ENCODE measurements at regions not wholly inside any gene's neighbourhood (a gene's known extent, or its start where the extent isn't known, plus 50 kb on each side); places are given as distances from the start of the nearest gene placed in this dataset.
"Not testable (repeated sequence)": the region's sequence is repeated elsewhere in the genome, so short reads cannot be mapped to it uniquely, and the experiment has no call there.

DNA sequence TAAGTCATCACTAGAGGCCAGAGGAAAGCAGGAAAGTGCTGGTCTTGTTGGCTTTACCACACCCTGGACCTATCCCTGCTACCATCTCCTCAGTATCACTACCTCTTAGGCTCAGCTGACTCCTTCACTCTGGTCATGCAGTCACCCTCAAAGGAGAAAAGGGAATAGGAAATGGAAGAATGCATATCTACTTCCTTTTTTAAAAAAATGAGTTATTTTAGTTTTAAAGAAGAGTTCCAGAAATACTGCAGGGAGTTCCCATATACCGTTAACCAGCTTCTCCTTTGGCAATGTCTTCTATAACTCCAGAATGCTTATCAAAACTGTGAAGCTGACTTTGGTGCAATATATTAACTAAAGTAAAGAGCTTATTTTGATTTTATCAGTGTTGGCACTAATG lies 688.6 kb downstream of the DIPK2A start:
- DNase-seq = no peak

DNA sequence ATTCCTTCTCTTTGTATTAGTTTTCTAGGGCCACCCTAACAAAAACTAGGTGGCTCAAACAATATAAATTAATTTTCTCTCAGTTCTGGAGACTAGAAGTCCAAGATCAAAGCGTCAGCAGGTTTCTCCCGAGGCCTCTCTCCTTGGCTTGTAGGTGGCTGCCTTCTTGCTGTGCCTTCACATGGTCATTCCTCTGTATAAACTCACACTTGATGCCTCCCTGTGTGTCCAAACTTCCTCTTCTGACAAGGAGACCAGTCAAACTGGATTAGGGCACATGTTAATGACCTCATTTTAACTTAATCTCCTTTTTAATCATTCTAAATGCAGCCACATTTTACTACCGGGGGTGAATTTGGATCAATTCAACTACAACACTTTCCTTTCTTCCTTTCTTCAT lies 691.1 kb downstream of the DIPK2A start:
- DNase-seq = no peak

DNA sequence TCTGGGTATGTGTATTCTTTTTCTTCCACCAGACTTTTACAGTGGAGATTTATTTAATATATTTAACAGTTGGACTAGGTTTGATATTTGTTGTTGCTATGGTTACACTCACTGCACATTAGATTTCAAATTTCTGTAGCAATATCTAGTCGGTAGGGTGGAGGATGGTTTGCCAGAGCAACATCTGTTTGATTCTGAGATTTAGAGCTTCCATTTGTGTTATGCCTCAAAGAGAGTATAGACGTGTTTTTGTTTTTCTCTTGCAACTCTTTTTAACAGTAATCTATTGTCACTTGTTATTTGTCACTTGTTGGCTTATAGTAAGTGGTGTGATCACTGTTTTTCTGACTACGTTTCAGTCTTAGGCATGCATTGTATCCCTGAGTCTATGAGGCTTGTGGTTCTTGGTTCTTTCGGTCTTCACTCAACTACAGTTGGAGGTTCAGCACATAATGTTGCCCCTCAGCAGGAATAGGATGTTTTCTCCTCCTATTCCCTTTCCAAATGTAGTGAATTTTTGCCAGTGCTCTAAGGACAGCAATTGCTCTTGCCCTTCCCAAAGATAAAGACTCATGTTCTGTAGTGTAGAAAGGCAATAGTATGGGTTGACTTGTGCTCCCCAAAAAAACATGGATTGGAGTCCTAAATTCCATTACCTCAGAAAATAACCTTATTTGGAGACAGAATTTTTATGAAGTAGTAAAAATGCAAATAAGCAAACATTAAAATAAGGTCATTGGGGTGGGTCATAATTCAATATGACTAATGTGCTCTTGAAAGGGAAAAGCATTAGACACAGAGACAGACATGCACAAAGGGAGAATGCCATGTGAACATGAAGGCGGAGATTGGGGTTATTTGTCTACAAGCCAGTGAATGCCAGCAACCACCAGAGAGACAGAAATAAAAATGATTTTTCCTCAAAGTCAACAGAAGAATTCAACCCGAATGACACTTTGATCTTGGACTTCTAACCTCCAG lies 692.1 kb downstream of the DIPK2A start:
- DNase-seq = no peak

DNA sequence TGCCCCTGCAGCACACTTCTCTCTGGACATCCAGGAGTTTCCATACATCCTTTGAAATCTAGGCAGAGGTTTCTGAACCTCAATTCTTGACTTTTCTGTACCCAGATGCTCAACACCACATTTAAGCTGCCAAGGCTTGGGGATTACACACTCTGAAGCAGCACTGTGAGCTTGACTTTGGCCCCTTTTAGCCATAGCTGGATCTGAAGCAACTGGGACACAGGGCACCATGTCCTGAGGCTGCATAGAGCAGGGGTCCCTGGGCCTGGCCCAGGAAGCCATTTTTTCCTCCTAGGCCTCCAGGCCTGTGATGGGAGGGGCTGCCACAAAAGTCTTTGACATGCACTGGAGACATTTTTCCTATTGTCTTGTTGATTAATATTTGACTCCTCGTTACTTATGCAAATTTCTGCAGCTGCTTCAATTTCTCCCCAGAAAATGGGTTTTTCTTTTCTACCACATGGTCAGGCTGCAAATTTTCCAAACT lies 694.0 kb downstream of the DIPK2A start:
- no peak for DNase-seq

DNA sequence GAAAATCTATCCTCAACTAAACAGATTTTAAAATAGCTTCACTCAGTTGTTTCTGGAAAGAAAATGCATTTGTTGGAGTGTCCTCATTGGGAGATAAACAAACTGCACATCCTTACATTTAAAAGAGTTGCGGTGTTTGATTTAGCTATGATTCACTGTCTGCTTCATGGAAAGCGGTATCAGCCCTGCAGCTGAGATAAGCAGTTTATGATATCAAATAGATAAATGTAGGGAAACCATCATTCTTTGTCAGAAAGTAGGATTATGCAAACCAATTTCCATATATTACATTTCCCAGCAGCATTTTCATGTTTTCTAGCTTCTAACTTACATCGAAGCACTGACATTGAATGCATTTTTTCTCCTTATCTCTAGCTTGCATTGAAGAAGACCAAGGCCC lies 698.9 kb downstream of the DIPK2A start:
- DNase-seq = no peak

DNA sequence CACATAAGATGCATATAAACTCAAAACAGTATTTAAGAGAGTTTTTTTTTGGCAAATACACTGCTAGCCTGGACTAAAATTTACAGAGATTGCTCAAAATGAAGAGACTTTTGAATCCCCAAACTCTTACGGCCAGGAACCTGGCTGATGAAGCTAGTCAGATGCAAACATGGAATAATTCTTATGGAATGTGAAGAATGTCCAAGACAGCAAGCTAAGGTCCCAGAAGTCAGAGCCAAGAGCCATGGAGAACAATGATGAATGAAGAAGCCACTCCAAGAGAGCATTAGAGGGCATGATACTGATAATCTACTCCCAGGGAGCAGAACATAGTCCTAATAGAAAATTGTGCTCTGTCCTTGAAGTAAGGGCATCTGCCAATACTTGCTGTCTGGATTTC lies 705.5 kb downstream of the DIPK2A start:
- DNase-seq = no peak

DNA sequence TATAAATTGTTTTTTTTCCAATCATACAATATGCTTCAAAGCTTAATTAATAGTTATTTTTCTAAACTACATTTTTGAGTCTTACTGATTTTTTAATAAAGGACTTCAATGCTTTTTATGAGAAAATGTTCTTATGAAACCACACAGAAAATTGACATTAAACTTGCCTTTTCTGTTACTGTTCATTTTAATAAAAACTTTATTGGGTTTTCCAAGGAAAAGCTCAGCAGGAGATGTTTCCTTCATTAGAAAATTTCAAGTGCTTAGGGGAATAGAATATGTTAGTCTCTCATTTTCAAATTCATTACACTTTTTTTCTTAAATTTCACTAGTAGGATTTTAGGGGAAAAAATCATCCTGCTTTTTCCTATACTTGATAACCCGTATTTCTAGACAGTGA lies 711.4 kb downstream of the DIPK2A start:
- no peak for DNase-seq

DNA sequence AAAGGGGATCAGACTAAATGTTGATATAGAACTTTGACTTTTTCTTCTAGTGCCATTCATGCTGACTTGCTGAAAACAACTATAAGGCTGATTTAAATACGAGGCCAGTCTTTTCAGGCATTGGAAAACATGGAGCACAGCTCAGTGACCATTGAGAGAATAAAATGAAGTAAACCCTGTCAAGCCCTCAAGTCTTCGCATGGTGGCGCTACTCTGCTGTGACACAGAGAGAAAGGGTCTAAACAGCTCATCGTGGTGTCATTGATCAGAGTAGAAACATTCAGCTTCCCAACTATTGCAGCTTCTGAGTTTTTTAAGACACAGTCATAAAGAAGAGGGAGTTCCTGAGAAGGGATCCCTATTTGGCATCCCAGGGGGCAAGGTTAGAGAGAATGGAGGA lies 716.2 kb downstream of the DIPK2A start:
- no peak for DNase-seq

DNA sequence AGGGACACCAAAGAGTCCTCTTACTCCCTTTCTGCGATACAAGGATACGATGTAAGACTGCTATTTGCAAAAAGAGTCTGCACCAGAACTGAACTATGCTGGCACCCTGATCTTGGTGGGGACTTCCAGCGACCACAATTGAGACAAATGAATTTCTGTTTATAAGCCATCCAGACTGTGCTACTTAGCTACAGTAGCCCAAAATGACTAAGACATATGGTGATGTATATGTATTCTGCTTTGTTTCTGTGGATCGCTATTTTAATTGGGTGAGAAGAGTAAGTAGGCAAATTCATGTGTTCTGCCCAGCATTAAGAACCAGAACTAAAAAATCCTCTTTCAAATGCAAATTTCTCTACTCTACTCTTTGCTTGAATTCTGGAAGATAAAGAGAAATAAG lies 720.9 kb downstream of the DIPK2A start:
- DNase-seq = no peak

DNA sequence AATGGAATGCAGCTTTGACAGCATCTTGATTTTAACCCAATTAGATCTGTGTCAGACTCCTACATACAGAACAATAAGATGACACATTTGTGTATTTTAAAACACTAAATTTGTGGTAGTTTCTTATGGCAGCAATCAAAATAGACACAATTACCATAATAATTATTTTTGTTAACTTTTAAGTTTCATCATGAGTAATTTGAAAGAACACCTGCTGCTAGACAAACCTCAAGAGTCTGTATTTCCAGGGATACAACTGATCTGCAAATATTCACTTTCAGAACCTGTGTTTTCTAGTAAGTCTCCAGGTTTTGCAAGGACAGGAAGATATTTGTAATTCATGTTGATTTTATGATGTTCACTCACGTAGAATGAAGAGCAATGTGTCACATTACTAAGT lies 736.8 kb downstream of the DIPK2A start:
- no peak for DNase-seq

DNA sequence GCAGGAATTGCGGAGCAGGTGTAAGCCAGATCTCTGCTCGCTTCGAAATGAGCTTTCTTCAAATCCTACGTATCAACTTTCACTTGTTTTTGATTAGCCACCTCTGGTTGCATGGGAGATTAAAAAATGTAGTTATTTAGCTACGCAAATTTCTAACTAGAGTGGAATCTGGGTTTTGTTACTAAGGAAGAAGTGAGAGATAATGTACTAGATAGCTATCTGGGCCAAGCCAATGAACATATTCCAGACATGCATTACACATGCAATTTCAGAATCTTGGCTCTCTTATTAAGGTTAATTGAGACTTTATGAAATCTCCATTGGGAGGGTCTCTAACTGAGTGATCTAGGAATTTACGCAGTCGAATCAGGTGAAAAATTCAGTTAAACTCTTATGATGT lies 765.7 kb downstream of the DIPK2A start:
- no peak for DNase-seq

DNA sequence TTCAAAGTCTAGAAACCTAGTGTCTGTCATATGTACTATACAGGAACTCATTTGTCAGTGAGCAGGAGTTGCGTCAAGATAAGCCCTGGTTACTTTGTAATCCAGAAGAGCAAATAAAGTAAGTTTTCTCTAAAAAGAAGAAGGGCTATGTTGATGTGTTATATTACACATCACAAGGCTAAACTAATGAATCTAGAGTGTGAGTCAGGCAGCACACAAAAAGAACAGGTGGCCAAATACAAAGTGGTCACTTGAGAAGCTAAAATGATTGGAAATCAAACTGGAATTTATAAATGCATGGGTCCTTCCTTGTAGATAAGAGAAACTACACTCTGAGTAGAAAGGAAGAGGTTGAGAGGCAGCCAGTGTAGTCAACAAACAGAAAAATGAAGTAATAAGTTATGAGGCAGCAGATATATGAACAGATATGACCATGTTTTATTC lies 771.6 kb downstream of the DIPK2A start:
- no peak for DNase-seq

DNA sequence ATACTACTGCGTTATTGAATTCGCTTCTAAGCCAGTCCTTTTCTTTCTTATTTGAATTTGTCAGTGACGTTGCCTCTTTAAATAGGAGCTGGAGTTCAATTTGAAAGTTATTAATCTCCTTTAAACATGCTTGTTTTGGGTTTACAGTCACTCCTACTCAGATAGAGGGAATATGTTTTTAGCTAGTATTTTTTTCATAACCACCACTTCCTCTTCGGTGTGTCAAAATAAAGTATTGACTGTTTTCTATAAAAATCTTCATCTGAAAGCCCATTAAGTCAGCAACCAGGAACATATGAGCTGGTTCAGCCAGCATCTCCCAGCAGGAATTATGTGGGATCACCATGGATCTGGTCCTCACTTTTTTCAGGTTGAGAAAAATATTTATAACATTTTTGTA lies 772.9 kb downstream of the DIPK2A start:
- DNase-seq = no peak

DNA sequence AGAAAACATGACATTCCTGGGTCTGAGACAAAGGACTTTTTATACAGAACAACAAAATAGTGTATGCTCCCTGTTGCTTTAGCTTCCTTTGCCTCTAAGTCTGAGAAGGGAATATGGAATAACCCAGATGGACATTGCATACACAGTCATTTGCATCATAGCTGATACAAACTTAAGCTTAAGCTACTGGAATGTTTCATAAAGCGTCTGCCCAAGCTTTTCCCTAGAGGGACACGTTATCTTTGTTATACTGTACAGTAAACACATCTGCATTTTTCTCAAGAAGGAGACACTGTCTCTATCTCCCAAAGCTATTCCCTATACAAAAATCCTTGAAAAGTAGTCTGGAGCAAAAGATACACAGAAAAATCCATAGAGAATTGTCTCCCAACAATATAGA lies 775.0 kb downstream of the DIPK2A start:
- DNase-seq = no peak

DNA sequence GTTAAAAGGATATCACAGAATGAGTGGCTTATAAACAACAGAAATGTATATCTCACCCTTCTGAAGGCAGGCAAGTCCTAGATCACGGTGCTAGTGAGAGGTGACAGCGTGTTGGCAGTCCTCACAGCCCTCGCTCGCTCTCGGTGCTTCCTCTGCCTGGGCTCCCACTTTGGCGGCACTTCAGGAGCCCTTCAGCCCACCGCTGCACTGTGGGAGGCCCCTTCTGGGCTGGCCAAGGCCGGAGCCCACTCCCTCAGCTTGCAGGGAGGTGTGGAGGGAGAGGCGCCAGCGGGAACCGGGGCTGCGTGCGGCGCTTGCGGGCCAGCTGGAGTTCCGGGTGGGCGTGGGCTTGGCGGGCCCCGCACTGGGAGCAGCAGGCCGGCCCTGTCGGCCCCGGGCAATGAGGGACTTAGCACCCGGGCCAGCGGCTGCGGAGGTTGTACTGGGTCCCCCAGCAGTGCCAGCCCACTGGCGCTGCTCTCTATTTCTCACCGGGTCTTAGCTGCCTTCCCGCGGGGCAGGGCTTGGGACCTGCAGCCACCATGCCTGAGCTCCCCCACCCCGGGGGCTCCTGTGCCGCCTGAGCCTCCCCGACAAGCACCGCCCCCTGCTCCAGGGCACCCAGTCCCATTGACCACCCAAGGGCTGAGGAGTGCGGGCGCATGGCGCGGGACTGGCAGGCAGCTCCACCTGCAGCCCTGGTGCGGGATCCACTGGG lies 778.1 kb downstream of the DIPK2A start:
- DNase-seq = not testable (repeated sequence)

DNA sequence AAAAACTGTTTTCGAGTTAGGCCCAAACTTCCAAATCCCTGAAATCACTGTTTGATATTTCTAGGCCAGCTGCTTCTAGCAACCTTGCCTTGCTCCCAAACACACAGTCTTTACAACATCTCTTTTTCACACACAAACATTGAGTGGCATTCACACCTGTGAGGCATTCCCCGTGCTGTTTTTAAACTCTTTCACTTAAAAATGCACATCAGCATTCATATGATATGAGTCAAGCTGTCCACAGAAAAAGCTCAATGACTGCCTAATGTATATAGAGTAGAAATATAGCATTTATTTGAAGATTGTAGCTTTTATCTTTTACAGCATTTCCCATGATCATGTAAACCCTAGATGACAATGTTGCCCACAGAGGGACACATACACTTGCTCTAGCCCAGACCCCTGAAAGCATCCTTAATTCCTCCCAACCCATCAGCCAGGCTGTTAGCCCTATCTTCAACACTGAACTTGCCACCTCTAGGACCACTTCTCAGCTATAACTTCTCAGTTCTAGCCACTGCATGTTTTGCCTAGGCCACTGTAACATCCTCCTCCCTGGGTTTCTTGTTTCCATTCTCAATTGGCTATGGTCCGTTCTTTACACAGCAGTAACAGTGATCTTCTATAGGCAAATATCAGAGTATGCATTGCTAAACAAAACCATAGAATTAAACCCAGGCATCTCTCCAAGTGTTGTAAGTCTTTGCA lies 782.6 kb downstream of the DIPK2A start:
- DNase-seq = no peak

DNA sequence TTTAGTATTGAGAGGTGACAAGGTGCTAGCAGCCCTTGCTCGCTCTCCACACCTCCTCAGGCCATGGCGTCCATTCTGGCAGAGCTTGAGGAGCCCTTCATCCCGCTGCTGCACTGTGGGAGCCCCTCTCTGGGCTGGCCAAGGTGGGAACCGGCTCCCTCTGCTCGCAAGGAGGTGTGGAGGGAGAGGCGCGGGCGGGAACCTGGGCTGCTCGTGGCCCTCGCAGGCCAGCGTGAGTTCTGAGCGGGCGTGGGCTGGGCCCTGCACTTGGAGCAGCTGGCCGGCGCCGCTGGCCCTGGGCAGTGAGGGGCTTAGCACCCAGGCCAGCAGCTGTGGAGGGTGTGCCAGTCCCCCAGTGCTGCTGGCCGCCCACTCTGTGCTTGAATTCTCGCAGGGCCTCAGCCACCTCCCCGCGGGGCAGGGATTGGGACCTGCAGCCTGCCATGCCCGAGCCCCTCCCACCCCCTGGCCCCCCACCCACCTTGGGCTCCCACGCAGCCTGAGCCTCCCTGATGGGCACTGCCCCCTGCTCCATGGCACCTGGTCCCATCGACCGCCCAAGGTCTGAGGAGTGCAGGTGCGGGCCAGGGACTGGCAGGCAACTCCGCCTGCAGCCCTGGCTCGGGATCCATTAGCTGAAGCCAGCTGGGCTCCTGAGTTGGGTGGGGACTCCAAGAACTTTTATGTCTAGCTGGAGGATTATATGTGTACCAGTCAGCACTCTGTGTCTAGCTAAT lies 785.2 kb downstream of the DIPK2A start:
- DNase-seq = no peak

DNA sequence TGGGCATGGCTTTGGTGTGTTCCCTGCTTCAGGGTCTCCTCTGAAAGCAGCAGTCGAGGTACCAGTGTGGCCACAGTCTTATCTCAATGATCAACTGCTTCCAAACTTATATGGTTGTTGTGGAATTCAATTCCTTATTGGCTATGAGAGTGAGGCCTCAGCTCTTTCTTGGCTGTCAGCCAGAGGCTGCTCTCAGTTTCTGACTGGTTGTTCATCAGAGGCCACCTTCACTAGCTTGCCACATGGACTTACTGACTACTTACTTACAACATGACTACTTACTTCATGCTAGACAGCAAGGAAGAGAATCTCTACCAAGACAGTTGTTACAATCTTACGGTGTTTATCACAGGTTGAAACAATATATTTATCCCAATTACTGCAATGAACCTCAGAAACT lies 789.2 kb downstream of the DIPK2A start:
- DNase-seq = no peak

DNA sequence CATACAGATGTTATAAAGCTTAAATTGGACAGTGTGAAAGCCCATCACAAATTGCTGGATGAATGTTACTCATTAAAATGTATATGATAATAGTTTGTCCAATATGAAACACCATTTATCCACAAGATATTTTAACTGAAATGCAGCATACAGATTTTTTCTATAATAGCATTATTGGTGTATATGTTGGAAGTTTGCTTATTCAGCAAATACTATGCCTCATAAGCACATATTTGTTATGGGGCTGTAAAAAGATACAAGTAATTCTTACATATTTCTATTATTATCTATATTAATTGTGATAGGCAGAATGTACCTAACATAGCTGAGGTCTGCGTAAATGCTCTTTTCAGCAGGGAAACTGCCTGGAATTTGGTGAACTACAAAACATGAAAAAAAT lies 790.5 kb downstream of the DIPK2A start:
- DNase-seq = no peak

DNA sequence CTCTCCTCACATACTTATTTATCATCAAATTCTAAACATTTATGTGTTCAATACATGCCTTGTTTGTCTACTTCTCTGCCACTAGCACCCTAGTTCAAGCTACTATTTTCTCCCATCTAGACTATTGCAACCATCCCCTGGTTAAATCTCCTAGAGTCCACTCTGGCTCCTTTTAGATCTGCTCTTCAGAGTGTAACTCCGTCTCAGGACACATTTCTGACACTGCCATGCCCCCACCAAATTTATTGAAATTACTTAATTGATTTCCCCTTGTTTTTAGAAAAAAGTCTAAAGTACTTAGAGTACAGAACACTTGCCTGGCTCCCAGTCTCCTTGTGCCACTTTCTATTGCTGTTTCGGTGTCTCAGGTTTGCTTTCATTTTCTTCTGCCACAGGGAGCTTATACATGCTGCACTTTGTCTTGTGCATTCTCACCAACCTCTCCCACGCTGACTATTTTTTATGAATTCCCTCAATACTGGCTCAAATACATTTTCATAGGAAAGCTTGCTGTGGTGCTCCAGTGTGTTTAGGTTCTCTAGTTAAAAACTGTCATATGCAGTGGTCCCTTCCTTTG lies 792.3 kb downstream of the DIPK2A start:
- DNase-seq = no peak

DNA sequence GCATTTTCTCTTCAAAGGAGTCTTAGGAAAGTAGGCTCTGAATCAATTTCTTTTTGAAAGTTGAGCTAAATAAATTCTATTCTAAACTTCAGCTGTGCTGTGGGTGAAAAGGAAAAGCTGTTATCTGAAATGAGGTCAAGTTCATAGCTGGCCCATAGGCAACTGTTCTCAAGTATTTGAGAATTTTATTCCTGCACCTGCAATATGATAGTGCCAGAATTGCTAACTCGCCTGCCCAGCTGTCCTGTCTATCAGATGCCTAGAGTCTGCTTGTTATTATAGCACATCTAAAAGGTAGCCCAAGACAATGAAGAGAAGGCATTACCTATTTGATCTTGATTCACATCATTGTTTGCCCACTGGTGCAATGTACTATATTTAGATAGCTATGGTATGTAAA lies 798.7 kb downstream of the DIPK2A start:
- no peak for DNase-seq

DNA sequence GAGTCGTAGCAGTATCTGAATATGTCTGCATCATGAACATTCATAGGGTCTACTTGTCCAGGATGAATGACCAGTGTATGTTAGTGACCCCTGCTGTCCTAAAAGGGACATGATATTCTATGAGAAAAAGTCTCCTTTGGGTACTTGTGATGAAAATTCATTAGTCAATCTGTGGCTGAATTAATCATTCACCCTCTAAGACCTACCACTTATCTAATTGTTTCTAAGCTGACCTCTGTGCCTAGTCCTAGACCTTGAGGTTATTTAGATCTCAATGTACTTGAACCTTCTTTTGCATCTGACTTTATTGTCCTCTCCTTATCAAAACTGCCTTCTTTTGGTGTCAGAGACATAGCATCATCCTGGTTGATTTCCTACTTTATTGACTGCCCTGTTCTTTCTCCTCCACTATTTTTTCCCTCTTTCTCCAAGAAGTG lies 799.3 kb downstream of the DIPK2A start:
- DNase-seq = no peak
